ENCODE measurements at regions not wholly inside any gene's neighbourhood (a gene's known extent, or its start where the extent isn't known, plus 50 kb on each side); places are given as distances from the start of the nearest gene placed in this dataset.
"Not testable (repeated sequence)": the region's sequence is repeated elsewhere in the genome, so short reads cannot be mapped to it uniquely, and the experiment has no call there.

DNA sequence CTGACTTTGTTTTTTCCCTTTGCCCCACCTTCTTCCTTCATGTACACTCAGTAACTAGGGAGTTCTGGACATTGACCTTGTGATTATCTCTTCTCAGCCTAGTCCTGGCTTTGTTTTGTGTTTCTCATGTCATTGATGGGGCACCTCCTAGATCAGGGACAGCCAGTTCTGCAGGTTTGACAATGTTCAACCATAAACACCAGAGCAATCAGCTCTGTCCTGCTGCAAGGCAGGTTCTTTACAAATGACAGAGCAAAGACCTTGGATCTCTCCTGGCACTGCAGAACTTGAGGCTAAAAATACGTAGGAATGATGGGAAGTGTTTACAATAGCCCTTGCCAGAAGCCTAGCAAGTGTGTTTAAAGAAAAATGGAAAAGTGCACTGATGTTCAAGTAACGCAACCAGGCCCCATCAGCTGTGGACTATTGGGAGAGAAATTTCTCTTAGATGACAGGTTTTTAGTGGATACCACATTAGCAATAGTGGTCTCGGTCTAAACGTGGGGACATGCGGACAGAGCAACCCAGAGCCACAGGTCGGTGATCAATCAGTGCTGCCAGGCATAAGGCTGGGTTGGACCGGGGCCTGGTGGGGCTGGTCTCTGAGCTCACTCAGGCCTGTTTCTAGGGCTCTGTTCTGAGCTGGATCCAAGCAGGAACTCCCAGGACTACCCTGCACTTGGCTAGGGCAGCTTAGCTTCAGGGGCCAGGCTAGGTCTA lies 76.8 kb downstream of the SOWAHC start:
- no peak for DNase-seq (ENCODE audit: low read depth, low spot score)

DNA sequence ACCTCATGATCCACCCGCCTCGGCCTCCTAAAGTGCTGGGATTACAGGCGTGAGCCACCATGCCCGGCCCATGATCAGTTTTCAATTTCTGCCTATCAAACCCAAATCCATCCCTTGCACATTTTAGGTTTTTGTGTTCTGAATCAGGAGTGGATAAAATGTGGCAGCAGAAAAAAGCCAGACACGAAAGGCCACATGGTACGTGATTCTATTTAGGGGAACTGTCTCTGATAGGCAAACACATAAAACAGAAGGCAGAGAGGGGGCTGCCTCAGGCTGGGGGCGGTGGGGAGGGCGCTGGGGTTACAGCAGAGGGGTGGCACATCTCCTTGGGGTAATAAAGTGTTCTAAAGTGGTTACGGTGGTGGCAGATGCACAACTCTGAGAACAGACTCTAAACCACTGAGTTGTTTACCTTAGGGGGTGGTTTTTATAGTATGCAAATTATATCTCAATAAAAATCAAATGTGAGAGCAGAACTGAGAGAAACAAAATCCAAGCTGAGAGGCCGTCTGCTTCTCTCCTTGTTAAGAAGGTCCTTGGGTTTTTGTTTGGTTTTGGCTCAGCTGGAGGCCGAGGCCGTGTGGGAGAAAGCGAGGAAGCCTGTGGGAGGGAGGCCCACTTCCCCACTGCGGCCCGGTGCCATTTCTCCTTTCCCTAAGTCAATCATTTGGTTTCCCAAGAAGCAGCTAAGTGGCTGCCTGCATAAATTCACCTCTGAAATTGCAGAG lies 78.0 kb downstream of the SOWAHC start:
- DNase-seq (ENCODE audit: low read depth, low spot score): no peak

DNA sequence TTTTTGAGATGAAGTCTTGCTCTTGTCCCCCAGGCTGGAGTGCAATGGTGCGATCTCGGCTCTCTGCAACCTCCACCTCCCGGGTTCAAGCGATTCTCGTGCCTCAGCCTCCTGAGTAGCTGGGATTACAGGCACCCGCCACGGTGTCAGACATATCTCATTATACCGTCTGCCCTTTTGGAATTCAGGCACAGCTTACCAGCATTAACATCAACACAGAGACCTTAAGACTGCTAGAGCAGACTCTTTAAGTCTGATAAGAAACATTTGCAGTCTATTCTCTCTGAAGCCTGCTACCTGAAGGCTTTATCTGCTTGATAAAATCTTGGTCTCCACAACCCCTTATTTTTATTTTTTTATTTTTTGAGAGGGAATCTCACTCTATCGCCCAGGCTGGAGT lies 78.7 kb downstream of the SOWAHC start:
- DNase-seq (ENCODE audit: low read depth, low spot score): not testable (repeated sequence)

DNA sequence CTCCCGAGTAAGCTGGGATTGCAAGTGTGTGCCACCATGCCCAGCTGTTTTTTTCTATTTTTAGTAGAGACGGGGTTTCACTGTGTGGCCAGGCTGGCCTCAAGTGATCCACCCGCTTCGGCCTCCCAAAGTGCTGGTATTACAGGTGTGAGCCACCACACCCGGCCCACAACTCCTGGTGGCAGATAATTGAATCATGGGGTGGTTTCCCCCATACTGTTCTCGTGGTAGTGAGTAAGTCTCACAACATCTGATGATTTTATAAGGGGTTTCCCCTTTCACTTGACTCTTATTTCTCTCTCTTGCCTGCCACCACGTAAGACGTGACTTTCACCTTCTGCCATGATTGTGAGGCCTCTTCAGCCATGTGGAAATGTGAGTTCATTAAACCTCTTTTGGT lies 79.1 kb downstream of the SOWAHC start:
- not testable (repeated sequence) for DNase-seq (ENCODE audit: low read depth, low spot score)

DNA sequence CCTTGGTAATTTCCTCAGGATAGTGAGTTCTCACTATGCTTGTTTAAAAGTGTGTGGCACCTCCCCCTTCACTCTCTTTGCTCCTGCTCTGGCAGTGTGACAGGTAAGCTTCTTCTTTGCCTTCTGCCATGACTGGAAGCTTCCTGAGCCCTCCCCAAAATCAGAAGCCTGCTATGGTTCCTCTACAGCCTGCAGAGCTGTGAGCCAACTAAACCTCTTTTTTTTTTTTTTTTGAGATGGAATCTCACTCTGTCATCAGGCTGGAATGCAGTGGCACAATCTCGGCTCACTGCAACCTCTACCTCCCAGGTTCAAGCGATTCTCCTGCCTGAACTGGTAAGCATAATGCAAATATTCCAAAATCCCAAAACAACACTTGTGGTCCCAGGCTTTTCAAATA lies 80.0 kb downstream of the SOWAHC start:
- no peak for DNase-seq (ENCODE audit: low read depth, low spot score)

DNA sequence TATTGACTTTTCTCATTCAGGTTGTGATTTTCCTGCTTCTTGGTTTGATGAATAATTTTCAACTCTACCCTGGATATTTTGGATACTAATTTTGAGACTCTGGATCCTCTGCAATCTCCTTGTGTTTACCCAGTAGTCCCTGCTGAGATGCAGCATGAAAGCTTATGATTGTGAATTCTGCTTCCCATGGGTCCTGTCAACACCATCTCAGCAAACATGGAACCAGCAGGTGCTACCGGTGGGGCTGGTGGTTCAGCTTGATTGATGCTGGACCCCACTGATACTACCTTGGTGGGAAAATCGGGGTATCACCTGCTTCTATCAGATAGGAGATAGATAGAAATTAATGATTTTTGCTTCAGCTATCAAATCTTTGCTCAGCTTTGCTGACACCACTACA lies 81.1 kb downstream of the SOWAHC start:
- no peak for DNase-seq (ENCODE audit: low read depth, low spot score)

DNA sequence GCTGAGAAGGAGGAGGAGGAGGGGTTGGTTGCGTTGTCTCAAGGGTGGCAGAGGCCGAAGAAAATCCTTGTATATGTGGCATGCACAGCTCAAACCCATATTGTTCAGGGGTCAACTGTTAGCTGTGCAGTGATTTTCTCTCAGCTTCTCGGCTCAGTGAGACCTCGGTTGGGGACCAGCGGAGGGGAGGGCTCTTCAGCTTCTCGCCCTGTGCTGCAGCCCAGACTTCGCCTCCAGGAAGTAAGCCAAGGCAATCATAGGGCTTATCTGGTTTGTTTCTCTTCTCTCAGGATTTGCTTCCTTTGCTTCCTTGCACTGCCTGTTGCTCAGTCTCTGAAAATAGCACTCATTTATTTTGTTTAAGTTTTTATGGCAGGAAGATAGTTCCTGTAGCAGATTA lies 85.5 kb downstream of the SOWAHC start:
- no peak for DNase-seq (ENCODE audit: low read depth, low spot score)

DNA sequence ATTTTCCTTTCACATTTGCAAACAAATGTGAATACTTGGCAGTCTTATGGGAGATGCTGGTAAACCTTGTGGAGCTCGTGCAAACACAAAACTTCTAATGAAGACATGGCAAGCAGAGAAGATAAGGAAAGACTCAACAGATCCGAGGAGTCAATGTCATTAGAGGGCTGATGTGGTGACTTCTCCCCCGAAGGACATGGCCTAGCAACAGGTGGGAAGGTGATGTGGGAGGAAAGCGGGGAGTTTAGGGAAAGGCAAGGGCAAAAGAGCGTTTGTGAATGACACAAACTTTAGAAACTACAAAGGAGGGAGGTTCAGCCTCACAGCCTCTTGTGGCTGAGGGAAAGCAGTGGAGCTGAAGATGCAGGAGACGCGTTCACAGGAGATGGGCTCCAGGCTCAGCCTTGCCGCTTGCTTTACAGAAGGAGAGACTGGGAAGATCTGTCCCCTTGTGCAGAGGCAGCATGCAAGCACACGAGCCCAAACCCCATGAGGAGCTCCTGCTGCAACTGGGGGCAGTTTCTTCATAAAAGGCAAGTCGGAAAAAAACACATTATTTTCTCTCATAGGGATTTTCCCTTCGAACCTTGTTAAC lies 86.6 kb downstream of the SOWAHC start:
- no peak for DNase-seq (ENCODE audit: low read depth, low spot score)

DNA sequence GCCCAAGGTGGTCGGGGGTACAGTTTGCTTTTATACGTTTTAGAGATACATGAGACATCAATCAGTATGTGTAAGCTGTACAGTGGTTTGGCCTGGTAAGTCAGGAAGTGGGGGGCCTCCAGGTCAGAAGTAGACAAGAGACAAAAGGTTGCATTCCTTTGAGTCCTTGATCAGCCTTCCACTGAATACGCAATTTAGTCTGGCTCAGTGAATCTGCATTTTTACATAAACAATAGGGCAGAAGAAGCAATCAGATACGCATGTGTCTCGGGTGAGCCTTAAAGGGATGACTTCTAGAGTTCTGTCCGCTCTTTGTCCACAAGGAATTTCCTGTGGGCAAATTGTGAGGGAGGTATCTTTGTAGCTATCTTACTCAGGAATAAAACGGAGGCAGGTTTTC lies 87.2 kb downstream of the SOWAHC start:
- DNase-seq (ENCODE audit: low read depth, low spot score): no peak

DNA sequence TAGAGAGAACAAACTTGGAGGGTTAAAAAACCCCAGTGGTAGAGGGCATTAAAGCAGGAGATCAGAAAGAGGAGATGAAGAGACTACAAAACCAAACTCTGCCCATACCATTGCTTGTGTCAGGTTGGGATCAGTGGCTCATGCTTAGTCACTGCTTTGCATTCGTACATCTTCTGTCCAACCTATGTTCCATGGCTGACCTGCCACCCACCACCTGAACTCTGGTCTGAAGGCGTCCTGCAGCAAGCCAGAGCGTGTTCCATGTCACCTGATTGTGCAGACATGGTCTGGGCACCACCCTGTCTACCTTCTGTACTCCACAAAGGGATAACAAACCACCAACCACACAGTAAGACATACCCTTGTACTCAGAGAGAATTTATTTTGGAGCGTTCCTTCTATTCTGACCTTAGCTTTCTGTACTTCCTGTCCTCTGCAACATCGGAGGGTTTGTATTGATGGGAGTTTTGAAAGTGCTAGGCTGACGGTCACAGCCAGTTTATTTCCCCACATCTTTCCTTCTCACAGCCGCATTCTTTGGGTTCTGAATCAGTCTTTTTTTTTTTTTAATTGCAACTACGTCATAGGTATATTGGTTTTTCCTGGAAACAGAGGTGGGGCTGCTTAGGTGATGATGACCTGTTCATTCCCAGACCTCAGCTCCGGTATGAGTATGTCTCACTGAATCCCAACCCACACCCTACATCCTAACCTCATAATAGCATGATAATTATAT lies 88.3 kb downstream of the SOWAHC start:
- DNase-seq (ENCODE audit: low read depth, low spot score): no peak

DNA sequence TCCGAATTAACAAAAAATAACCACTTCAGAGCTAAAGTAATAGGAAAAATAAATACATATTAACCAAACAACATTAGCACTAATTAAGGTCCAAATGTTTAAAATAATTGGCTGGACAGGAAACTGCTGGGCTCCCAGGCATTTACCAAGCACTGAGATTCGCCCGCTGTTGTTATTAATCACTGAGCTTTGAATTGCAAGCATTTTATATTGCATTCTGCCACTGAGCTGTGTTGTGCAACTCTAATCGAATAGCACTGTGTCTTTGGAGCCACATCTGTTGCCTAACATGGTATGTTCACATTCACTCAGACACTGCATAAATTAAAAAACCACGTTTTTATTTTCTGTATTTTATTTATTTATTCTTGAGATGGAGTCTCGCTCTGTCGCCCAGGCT lies 88.9 kb downstream of the SOWAHC start:
- DNase-seq (ENCODE audit: low read depth, low spot score): no peak

DNA sequence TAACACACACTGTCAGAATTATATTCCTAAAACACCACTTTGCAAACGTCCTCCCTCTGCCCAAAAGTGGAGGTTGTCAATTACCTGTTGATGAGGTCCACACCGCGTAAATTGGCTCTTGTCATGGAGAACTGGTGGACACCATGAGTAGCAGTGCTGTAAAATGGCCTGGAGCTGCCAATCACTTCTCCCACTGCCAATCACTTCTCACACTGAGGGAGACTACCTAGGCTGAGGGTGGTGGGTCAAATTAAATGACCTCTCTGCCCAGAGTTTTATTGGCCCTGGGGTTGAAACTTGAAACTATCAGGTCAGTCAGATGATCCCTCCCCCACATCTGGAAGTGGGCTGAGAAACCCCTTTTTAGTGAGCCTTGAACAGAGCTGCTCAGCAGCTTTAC lies 89.6 kb downstream of the SOWAHC start:
- DNase-seq (ENCODE audit: low read depth, low spot score): no peak

DNA sequence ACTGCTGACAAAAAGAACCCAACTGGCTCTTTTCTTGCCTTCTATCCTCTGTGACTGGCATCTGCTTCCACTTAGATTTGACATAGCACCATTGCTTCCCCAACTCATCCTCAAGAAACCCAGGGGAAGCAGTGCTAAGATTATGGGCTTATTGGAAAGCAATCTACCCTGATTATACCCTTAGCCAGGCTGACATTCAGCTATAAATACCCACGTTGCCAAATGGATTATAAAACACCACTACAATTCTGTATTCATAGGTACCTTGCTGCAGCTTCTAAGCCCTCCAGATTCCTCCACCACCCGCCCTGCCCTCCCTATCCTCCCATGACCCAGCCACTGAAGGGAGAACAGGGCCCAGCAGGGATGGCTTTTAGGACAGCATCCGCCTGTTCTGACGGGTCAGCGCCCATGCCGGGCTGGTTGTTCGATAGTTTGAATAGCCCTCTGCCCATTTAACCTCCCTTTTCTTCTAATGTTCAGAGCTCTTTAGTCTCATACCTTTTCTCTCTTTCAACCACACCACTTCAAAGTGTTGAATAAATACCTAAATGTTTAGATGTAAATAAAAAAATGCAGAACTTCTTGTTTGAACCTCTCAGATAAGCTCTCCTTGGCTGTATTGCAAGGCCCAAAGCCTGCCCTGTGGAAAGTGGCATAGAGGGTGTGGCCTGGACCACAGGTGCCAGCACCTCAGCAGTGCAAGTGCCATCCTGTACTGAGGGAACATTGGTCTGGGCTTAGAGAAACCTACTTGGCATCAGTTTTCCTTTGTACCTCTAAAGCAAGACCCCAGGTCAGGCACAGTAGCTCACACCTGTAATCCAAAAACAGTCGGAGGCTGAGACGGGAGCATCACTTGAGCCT lies 86.6 kb upstream of the RGPD5 start:
- DNase-seq (ENCODE audit: low read depth, low spot score): no peak

DNA sequence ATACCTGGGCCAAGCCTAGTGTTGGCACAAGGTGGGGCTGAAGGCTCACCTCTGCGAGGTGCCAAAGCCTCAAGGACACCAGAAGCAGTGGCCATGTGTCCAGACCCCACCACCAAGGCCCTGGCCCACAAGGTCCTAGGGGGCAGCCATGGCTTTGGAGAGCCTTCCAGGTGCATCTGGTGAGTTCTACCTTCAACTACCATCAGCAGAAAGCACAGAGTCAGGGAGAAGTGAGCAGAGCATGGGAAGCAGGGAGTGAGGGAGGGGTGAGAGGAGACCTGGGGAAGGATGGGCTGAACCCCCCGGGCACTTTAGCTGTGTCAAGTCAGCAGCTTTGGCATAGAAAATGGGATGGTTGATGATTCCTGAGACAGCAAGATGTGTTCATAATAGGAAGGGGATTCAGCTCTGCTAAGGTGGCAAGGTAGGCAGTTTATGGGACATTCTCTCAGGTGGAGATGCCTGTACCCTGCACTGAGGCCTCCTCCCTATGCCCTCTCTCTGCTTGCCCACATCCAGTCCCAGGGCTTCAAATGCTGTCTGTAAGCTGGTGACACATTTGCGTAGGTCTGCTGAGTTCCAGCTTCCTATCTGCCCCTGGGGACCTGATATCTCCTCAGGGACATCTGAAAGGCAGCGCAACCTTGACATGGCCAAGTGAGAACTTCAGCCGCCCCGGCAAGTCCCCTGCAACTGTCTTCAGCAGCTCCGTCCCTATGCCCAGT lies 83.4 kb upstream of the RGPD5 start:
- DNase-seq (ENCODE audit: low read depth, low spot score): no peak

DNA sequence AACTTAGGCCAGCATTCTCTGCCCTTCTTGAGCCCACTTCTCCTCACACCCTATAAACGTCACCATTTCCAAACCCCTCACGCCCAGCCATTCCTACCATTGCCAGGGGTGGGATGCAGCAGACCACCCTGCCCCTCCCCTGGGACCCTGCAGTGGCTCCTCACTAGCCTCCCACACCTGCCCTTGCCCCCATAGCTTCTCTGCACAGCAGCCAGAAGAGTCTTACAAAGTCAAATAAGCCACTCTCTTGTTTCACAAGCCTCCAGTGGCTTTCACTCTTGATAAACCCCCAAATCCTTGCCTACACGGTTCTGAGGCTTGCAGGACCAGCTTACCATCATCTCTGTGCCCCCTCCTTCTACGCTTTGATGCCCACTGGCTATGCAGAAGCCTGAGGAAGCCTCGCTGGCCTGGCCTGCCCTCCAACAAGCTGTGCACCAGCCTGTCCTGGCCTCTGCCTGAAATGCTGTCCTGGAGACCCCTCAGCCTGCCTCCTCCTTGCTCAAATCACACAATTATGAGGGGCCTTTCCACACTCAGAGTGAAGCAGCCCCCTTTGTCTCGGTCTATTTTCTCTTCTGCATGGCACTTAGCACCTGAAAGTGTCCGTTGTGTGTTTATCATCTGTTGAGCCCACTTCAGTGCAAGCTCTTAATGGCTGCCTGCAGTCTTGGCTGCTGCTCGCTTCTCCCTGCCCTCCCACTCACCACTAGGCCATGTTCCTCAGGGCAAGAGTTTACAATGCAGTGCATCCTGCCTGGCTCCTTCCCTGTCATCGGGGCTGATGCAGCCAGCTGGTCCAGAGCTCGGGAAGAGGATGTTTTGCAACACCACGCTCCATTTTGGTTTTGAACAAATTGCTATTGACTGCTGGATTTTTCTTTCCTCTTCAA lies 82.6 kb upstream of the RGPD5 start:
- no peak for DNase-seq (ENCODE audit: low read depth, low spot score)

DNA sequence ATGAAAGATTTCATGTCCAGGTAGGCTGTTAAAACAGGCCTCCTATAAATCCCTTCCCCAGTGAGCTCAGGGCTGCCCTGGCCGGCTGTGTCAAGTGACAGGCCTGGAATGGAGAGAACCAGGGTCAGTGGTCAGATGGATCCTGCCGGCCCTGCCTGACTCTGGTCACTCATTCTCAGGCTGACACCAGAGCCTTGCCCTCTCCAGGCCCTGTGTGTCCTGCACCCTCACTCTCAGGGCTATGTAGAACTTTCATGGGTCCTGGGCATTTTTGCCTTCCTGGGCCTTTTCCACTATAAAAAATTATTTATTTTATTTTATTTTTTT lies 82.0 kb upstream of the RGPD5 start:
- DNase-seq (ENCODE audit: low read depth, low spot score): no peak

DNA sequence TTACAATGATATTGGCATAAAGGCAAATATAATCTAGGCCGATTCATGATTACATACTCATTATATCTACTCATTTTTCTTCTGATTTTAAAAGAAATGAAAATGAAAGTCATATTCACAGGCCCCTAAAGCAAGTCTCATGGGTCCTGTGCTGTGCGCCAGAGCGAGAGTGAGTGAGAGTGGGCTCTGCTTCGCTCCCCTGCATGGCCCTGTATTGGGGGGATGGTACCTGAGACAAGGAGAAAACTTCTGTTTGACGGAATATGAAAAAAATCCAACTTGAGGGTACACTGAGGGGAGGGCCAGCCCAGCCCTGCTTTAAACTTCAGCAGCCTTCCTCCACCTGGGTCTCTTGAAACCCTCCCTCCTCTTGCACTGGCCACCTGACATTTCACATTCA lies 81.4 kb upstream of the RGPD5 start:
- DNase-seq (ENCODE audit: low read depth, low spot score): no peak

DNA sequence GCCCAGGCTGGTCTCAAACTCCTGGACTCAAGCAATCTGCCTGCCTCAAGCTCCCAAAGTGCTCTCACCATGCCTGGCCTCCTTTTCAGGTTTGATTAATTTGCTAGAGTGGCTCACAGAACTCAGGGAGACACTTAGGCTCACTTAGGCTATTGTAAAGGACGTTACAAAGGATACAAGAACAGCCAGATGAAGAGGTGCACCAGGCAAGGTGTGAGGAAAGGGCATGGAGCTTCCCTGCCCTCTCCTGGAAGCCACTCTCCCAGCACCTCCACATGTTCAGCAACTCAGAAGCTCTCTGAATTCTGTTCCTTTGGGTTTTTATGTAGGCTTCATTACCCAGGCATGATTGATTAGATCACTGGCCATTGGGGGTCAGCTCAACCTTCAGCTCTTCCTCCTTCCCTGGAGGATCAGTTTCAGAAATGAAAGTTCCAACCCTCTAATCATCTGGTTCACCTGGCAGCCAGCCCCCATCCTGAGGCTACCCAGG lies 78.7 kb upstream of the RGPD5 start:
- no peak for DNase-seq (ENCODE audit: low read depth, low spot score)

DNA sequence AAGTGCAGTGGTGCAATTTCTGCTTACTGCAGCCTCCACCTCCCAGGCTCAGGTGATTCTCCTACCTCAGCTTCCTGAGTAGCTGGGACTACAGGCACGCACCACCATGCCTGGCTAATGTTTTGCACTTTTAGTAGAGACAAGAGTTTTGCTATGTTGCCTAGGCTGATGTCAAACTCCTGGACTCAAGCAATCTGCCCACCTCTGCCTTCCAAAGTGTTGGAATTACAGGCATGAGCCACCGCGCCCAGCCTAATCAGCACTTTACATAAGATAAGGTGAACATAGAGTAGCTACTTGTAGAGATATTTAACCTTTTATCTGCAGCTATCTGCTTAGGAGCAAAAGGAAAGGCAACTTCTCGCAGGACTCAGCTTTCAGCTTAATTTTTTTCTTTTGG lies 77.5 kb upstream of the RGPD5 start:
- DNase-seq (ENCODE audit: low read depth, low spot score): not testable (repeated sequence)

DNA sequence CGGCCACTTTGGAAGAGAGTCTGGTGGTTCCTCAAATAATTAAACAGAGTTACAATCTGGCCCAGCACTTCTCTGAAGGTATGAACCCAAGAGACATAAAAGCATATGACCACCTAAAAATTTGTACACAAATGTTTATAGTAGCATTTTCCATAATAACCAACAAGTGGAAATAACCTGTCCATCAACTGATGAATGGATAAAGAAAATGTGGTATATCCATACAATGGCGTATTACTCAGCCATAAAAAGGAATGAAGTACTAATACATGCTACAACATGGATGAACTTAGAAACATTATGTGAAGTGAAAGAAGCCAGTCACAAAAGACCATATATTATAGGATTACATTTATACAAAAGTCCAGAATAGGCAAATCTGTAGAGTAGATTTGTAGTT lies 76.0 kb upstream of the RGPD5 start:
- DNase-seq (ENCODE audit: low read depth, low spot score): no peak

Data from iPS DF 19.7 (cell line).